HG02981 (cell line): ENCODE measurements at regions not wholly inside any gene's neighbourhood (a gene's known extent, or its start where the extent isn't known, plus 50 kb on each side); places are given as distances from the start of the nearest gene placed in this dataset.

Experiments used
- ATAC-seq: cut with Tn5 transposase; IDR thresholded peaks from one replicate; pipeline ENCODE4 v1.9.1; 2021; ENCODE audit warnings: mild to moderate bottlenecking, moderate library complexity; ENCODE audit not compliant: unreplicated experiment

DNA sequence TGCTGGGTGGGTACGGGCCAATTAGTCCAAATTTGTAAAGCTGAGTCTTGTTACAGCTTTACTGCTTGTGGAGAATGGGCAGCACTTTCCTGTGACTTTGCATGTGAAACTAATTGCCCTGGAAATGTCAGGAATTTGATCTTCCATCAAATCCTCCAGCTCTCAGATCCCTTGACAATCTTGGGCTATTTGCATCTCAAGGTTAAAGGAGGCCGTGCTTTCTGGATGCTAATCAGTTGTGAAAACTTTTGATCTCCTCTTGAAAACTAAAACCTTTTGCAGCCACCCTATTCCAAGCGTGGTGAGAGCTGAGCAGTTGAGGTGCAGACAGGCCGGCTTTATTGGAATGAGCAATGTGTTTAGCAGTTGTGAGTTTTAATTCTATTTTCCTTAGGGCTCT is 68.0 kb upstream of the CLINT1 start:
- ATAC-seq: no peak

DNA sequence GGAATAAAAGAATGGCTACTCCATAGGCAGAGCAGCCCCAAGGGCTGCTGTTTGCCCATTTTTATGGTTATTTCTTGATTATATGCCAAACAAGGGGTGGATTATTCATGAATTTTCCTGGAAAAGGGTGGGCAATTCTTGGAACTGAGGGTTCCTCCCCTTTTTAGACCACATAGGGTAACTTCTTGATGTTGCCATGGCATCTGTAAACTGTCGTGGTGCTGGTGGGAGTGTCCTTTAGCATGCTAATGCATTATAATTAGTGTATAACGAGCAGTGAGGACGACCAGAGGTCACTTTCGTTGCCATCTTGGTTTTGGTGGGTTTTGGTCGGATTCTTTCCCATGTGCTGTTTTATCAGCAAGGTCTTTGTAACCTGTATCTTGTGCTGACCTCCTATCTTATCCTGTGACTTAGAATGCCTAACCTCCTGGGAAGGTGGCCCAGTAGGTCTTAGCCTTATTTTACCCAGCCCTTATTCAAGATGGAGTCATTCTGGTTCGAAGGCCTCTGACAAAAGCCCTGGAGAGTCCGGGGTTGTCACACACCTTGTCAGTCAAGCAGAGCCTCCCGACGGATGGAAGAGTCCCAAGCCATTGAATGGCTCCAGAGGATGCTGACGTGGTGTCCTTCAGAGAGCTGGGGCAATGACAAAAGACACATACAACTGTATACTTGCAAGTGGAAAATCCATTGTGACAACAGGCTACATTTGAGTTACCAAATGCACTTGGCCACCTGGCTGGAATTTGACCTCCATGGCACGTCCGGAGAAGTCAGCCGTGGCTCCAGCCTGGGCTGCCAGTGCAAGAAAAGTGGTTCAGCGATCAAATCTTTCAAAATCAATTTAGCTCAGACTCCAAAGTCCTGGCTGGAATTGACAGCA is 67.1 kb upstream of the CLINT1 start:
- no peak for ATAC-seq

DNA sequence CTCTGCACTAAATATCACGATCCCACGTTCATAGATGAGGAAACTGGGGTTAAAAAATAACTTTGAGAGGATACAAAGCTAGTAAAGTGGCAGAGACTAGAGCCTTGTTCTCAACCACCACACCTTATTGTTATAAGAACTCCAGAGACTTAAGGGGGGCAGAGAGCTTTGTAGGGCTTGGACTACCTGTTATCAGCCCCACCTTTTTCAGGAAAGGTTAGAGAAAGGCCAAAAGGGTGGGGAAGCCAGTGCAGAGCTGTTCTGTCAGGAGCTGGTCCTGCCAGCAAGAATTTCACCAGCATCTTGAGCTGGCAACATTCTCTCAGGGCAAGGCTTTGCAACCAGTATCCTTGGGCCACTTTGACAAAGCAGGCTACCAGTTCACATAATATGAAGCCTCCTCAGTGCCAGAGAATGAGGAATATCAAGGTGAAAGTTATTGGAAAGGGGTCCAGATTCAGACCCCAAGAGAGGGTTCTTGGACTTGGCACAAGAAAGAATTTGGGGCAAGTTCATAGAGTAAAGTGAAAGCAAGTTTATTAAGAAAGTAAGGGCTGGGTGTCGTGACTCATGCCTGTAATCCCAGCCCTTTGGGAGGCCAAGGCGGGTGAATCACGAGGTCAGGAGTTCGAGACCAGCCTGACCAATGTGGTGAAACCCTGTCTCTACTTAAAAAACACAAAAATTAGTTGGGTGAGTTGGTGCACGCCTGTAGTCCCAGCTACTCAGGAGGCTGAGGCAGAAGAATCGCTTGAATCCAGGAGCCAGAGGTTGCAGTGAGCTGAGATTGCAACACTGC is 66.2 kb upstream of the CLINT1 start:
- ATAC-seq: no peak

DNA sequence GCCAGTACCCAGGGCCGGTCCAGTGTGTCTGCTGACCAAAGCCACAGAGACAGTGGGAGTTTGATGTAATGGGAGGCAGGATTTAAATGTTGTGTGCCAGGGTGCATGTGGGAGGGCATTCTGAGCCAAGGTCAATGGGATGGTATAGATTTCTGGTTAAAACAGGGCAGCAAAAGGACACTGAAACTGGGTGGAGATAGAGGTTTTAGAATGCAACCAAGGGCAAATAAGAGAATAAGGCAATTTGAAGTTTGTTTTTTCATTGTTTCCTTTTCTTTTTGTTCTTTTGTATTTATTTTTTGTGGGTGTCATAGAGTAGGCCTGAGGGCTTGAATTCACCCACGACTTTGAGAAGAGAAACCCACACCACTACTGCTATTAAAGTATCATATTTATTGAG is 65.5 kb upstream of the CLINT1 start:
- ATAC-seq: no peak

DNA sequence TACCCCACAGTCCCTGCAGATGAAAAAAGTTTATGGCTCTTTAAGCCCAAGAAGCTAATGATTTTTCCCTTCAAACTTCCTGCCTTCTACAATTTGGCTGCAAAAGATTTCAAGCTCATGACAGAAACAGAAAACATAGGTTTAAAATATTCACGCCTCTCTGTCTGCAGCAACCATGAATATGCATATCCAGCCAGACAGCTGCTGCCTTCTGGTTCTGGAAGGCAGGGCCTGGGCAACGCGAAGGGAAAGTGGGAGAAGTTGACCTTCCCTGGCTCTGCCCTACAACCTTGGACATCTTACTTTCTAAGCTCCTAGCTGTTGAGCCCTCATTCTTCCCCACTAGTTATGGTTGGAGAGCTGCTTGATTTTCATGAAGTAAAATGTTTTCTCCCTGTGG is 64.8 kb upstream of the CLINT1 start:
- no peak for ATAC-seq

DNA sequence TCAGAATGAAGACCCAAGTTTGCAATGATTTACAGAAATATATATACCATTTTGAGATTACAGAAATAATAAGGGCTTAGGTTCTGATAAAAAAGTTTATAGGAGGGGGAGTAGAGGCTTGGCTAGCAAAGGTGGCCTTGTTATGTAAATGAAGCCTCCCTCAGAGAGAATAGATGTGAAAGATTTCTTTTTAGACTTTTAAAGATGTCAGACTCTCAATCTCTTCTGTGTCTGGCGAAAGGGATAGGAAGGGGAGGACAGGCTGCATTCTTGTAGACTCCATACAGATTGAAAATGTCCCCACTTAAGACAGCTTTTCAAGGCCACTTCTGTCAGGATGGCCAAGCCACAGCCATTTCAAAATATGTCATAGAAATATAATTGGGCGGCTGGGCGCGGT is 63.1 kb upstream of the CLINT1 start:
- ATAC-seq: no peak

DNA sequence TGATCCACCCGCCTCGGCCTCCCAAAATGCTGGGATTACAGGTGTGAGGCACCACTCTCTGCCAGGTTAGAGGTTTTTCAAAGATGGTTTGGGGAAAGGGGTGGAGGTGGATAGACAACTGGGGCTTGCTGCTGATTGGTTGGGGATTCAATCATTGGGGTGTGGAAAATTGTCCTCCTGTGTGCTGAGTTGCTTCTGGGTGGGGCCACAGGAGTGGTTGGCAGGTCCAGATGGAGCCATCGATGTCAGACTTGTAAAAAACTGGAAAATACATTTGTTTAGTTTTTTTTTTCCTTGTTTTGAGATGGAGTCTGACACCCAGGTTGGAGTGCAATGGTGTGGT is 61.9 kb upstream of the CLINT1 start:
- no peak for ATAC-seq

DNA sequence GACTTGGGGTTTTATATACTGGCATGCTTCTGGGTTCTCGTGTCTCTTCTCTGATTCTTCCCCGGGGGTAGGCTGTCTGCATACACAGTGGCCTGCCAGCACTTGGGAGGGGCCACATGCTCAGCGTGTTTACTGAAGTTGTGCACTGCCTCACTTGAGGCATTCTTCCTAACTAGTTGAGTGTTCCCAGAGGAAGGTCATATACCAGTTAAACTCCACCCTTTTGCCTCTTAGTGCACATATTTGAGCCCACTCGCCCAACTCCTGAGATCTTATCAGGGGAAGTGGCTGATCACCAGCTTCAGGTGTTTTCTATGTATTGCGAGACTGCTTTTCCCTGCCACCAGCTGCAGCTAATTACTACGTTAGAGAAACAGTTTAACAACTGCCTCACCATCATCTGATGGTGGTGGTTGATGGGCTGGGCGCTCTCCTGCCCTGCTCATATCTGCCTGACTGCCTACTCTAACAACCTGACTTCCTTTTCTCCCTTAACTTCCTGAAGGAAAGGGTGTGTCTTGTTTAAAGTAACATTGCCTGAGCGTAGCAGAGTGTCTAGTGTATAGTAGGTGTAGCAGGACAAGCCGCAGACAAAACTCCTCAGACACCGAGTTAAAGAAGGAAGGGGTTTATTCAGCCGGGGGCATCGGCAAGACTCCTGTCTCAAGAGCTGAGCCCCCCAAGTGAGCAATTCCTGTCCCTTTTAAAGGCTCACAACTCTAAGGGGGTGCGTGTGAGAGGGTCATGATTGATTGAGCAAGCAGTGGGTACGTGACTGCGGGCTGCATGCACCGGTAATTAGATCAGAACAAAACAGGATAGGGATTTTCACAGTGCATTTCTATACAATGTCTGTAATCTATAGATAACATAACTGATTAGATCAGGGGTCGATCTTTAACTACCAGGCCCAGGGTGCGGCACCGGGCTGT is 60.1 kb upstream of the CLINT1 start:
- ATAC-seq: no peak

DNA sequence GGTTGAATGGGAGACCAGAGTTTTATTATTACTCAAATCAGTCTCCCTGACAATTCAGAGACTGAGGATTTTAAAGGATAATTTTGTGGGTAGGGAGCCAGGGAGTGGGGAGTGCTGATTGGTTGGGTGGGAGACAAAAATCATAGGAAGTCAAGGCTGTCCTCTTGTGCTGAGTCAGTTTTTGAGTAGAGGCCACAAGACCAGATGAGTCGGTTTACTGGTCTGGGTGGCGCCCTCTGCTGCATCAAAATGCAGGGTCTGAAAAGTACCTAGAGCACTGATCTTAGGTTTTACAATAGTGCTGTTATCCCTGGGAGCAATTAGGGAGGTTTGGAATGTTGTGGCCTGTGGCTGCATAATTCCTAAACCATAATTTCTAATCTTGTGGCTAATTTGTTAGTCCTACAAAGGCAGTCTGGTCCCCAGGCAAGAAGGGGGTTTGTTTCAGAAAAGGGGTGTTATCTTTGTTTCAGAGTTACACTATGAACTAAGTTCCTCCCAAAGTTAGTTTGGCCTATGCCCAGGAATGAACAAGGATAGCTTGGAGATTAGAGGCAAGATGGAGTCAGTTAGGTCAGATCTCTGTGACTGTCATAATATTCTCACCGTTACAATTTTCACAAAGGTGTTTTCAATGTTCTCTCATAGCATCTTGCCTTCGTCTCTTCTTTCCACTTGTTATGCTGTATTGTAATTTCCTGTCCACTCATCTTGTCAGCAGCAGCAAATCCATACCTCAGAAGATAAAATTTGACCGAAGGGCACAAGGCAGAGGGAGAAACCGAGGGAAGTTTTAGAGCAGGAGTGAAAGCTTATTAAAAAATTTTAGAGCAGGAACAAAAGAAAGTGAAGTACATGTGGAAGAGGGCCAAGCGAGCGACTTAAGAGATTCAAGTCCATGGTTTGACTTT is 59.2 kb upstream of the CLINT1 start:
- peak; percentile 66 for ATAC-seq

DNA sequence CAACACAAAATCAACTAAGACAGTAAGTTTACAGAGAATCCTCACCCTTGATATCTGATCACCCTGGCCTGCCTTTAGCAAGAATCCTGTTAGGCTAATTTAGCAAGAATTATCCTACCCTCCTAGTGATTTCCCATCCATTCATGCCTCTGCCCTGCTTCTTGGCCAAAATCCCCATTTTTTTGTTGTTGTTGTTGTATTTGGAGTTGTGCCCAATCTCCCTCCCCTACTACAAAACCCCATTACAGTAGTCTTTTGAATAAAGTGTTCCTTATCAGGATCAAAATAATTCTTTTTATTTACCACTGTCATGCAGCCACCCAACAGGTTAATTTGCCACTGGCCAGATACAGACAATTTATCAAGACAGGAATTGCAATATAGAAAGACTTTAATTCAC is 58.5 kb upstream of the CLINT1 start:
- ATAC-seq: no peak

DNA sequence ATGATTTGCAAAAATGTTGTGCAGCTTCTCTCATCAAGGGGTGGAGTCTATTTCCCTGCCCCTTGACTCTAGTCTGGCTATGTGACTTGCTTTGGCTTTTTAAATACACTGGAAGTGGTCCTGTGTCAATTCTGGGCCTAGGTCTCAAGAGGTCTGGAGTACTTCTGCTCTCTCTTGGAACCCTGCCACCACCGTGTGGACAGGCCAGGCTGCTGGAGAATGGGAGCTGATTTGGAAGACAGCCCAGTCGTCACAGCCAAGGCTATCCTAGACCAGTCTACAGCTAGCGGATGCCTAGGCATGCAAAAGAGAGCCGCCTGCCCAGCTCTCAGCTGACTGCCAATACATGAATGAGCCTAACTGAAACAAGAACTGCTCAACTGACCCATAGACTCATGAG is 56.7 kb upstream of the CLINT1 start:
- ATAC-seq: no peak

DNA sequence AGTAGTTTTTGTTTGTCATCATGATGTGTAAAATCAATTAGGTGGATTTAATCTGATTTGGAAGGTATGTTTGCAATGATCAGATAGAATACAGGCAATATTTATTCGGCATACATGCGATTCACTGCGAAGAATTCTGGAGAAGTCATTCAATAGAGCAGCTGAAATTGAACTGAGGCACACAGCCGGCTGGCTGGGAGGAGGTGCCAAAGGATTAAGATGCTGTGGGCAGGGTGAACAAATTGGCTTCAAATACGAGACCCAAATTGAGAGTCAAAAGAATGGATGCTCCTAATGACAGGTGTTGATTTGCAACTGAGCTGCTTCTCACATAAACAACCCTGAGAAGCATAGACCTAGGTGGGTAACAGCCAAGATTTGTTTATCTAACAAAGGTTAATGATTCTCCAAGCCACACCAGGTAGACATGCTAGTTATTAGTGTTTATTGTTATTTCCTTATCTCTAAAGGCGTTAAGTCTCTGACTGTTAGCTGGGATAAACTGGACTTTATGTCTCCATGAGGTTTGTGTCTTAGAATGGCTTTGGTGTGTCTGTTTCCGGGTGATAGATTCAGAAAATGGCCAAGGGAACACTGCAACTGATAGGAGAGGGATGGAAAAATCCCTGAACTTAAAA is 55.3 kb upstream of the CLINT1 start:
- no peak for ATAC-seq

DNA sequence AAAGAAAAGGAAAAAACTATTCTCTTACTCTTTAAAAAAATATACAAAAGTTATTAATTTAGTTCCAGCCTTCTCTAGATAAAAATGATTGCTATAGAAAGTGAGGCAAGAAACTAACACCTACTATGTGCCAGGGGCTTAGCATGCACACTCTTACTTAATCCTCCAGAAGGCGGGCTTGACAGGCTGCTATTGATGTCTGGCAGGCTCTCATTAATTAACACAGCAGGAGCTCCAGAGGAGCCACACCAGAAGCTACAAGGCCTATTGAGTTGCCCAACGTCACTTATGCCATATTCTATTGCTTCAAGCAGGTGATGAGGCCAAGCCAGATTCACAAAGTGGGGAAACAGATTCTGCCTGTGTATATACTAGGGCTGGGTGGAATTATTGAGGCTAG is 54.6 kb upstream of the CLINT1 start:
- no peak for ATAC-seq

DNA sequence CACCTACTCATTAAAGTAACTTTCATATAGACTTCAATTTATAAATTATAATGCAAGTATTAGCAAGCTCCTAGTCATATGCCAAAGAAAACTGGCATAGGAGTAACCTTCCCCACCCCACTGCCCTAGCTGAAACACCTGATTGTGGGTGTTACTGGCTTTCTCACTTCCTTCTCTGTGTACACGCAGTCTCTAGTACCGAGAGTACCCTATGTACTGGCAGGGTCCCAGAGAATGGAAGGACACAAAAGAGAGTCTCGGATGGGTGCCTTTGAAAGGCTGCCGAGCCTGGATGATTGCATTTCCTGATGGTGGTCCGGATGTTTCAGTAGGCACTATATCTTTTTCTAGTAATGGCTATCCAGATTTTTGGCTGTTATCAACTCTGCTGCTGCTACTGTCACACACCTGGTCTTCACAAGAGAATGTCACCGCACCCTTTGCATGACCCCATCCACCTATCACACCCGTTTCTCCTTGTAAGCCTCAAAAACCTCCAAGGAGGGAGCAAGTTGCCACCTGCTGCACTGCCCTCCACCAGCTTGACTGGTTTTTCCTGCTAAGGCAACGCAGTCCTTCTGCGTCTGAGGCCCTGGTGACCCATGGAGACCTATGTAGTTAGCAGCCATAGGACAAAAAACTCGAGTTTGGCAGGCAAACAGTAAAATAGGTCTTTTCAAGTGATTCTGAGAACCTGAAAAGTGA is 53.8 kb upstream of the CLINT1 start:
- ATAC-seq: peak; percentile 93

DNA sequence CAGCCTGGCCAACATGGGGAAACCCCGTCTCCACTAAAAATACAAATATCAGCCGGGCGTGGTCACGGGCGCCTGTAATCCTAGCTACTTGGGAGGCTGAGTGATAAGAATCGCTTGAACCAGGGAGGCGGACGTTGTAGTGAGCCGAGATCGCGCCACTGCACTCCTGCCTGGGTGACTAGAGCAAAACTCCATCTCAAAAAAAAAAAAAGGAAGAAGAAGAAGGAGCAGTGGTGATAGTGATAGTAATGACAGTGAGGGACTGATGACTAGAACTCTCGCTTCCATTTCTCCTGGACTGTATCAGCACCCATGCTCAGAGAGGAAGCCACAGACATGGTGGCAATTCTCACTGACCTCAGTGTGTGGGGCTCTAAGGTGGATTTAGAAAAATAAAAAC is 52.6 kb upstream of the CLINT1 start:
- ATAC-seq: no peak
